Iris pigment epithelial cell (primary cell): ENCODE measurements at regions not wholly inside any gene's neighbourhood (a gene's known extent, or its start where the extent isn't known, plus 50 kb on each side); places are given as distances from the start of the nearest gene placed in this dataset.

Source experiments
- DNase-seq: peaks from one replicate; pipeline ENCODE4 v3.0.0-alpha.2; 2011; ENCODE audit warnings: low read depth

- peak; percentile 12 for DNase-seq
Observed at GRCh38 chr5:4640795-4641194, 499.3 kb upstream of the ADAMTS16 start.

- no peak for DNase-seq
Observed at GRCh38 chr5:4642525-4642924, 497.6 kb upstream of the ADAMTS16 start.

GRCh38 chr5:4643190-4643589, 496.9 kb upstream of the ADAMTS16 start:
- no peak for DNase-seq

DNA sequence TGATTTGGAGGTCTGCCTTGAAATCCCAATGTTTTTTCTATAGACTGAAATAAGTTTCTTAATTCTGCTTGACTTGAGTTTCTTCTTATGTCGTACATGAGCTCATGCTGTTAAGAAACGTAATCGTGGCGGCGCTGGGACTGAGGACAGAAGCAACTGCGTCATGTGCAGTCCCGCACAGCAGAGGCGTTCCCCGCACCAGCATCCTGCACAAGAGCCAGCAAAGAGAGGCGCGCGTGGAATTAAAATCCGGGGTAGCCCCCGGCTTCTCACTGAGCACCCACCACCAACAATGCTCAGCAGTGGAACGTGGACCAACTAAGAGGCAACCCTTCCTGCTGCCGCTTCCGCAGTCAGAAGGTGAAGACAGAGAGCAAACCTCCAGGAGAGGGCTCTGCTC, 496.2 kb upstream of the ADAMTS16 start:
- no peak for DNase-seq

GRCh38 chr5:4646715-4647375, 493.3 kb upstream of the ADAMTS16 start:
- DNase-seq, result no peak

DNA sequence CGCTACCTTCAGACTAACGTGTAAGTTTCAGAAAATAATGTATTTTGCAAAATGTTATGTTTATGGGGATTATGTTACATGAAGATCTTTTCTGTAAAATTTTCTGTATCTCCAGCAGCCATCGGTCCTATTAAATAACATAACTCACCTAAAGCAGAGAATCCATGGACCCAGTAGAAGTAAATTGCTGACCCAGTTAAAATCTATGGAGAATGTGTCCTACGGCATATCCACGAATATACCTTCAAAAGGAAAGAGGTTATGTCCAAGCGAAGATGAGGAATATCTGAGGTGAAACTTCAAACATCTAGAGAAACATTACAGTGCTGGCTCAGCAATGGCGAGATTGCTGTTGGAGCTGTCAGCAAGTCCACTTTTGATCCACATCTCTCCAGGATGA, 492.2 kb upstream of the ADAMTS16 start:
- no peak for DNase-seq

DNA sequence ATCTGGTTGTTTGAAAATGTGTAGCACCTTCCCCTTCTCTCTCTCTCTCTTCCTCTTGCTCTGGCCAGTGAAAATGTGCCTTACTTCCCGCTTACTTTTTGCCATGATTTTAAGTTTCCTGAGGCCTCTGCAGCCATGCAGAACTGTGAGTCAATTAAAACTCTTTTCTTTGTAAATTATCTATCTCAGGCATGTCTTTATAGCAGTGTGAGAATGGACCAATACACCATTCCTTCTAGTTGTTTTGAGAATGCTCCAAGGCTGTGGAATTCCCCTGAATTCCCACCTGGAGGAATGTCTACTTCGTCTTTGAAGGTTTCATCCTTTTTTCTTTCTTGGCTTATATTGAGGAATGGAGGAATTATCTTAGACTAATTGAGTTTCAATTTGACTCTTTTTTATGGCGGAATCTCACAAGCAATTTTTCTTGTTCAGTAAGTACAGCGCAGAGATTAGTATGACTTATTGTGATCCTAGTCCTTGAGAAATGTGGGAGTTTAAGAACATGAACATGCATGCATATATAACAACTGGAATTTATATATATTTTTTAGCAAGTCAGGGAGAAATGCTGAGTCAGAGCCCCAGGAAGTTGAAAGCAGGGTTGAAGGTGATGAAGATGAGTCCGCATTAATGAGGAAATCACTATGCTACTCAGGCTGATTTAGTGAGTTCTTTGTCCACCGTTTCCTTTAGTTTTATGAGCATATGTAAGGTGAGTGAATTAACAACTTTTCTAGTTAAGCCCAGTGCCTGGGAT, 488.1 kb upstream of the ADAMTS16 start:
- DNase-seq, result no peak

DNA sequence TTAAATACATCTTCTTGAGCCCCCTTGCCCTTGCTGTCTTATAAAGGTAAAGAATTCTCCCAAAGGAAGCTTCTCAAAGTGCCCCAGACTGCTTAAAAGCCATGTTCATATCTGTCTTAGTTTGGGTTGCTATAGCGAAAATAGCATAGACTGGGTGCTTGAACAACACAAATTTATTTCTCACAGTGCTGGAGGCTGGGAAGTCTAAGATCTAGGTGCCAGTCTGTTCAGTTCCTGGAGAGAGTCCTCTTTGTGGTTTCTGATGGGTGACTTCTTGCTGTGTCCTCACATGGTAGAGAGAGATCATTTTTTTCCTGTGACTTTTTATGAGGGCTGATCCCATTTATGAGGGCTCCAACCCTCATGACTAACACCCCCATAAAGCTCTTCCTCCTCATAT, 486.7 kb upstream of the ADAMTS16 start:
- no peak for DNase-seq

DNA sequence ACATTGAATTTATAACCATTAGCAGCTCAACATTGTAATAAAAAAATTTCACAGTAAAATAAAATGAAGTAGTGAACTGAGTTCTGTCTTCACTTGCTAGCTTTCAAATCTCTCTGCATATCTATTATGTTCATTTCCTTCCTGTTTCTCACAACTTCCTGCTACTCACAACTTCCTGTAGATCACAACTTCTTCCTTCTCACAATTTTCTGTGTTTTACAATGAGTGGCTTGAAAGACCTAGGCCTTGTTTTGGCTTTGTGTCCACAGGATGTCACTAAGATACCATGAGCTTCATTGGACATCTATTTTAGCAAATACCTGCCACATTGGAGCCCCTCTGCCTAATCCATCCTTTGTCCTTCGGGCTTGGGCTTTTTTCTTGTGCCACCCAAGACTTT, 480.3 kb upstream of the ADAMTS16 start:
- DNase-seq, result no peak

DNA sequence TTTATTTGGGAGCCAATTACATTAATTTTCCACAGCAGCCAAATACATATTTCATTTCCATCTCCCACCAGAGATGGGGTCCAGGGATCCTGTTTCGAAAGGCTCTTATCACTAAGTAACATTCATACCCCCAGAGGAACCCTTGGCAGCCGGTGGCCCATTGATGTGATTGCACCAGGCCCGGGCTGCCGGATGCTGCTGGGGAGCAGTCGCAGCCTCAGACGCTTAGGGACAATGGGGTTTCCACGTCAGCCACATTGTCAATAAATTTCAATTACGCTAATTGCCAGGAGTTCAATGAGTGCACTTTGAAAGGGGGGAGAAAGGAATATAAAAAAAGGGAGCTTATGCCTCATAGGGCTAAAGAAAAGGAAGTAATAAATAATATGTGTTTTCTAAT, 478.8 kb upstream of the ADAMTS16 start:
- no peak for DNase-seq

GRCh38 chr5:4661836-4662235, 478.3 kb upstream of the ADAMTS16 start:
- no peak for DNase-seq

GRCh38 chr5:4662756-4663155, 477.4 kb upstream of the ADAMTS16 start:
- no peak for DNase-seq

- no peak for DNase-seq
Observed at GRCh38 chr5:4665911-4666310, 474.2 kb upstream of the ADAMTS16 start.

DNA sequence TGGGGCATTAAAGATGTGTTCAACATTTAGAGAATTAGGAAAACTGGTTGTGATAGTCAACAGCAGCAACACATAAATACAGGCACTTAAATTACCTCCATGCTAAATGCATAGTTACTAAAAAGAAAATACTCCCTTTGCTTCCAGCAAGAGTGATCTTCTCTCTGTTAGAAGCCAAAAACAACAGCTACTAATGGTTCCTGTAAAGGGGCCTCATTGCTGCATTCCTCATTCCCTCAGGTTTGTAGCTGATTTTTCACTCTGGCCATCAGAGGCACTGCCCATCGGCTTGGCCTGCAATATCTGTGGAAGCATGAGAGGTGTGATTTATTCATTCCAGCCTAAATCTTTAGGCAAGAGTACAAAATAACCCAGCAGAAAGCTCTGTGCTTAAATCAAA, 466.0 kb upstream of the ADAMTS16 start:
- no peak for DNase-seq

- no peak for DNase-seq
Observed at GRCh38 chr5:4676934-4677333, 463.2 kb upstream of the ADAMTS16 start.

GRCh38 chr5:4684946-4685345, 455.2 kb upstream of the ADAMTS16 start:
- no peak for DNase-seq

GRCh38 chr5:4698596-4698995, 441.5 kb upstream of the ADAMTS16 start:
- DNase-seq, result no peak

DNA sequence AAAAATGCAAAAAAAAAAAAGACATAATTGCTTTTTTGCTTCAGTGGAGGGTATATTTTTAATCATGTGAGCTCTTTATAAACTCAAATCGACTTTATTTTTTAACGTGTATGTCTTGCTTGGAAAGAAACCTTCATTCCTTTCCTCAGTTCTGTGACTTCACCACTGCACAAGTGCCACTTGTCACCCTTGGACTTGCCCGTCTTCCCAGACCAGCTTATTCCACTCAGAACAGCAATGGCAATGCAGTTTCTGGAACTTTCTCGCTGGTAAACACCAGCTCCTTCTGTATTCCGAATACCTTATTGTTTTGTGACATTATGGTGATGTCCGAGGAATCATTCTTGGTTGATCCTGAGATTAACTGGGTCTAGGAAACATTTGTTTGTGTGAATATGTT, 440.5 kb upstream of the ADAMTS16 start:
- no peak for DNase-seq

- DNase-seq, result peak; percentile 41
Observed at GRCh38 chr5:4700069-4700468, 440.1 kb upstream of the ADAMTS16 start.

GRCh38 chr5:4700871-4701270, 439.3 kb upstream of the ADAMTS16 start:
- no peak for DNase-seq

GRCh38 chr5:4703931-4704458, 436.1 kb upstream of the ADAMTS16 start:
- no peak for DNase-seq

GRCh38 chr5:4704951-4705350, 435.2 kb upstream of the ADAMTS16 start:
- DNase-seq, result no peak

- no peak for DNase-seq
Observed at GRCh38 chr5:4716781-4717180, 423.3 kb upstream of the ADAMTS16 start.

GRCh38 chr5:4717446-4717845, 422.7 kb upstream of the ADAMTS16 start:
- no peak for DNase-seq
